Activated CD8-positive, alpha-beta memory T cell treated with anti-CD3 and anti-CD28 coated beads for 36 hours (primary cell): ENCODE measurements at regions not wholly inside any gene's neighbourhood (a gene's known extent, or its start where the extent isn't known, plus 50 kb on each side); places are given as distances from the start of the nearest gene placed in this dataset.

ENCODE experiments used
- CTCF ChIA-PET: fragments of 350-600 bp; sonication (Branson Sonifier 250); formaldehyde crosslinking; loops from one replicate; lab custom pipeline; 2021; ENCODE audit warnings: antibody characterized with exemption; lab: Charles Lee
- POLR2A ChIA-PET: fragments of 350-600 bp; sonication (Branson Sonifier 250); formaldehyde crosslinking; loops from one replicate; lab custom pipeline; 2021; ENCODE audit warnings: antibody characterized with exemption; lab: Charles Lee

GRCh38 chr1:94327001-94327690, 89.8 kb upstream of the ARHGAP29 start:
- ChIA-PET POLR2A (no interaction called here), CTCF (no interaction called here)

DNA sequence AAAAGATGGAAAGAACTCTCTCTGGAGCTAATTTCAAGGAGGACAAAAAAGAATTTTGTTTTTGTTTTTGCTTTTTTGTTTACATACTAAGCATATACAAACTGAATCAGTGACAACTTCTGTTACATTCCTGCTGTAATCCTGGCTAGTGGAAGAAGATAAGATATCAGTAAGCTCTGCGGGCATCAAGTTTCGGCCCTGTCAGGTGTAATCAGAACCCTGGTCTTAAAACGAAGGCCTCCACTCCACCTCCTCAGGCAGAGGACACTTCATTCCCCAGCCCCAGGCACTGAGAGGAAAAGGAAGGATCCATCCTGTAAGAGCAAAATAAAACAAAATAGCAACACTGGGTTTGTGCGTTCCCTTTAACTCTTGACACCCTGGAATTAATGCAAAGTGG, 88.9 kb upstream of the ARHGAP29 start:
- ChIA-PET CTCF (no interaction called here), POLR2A (no interaction called here)

DNA sequence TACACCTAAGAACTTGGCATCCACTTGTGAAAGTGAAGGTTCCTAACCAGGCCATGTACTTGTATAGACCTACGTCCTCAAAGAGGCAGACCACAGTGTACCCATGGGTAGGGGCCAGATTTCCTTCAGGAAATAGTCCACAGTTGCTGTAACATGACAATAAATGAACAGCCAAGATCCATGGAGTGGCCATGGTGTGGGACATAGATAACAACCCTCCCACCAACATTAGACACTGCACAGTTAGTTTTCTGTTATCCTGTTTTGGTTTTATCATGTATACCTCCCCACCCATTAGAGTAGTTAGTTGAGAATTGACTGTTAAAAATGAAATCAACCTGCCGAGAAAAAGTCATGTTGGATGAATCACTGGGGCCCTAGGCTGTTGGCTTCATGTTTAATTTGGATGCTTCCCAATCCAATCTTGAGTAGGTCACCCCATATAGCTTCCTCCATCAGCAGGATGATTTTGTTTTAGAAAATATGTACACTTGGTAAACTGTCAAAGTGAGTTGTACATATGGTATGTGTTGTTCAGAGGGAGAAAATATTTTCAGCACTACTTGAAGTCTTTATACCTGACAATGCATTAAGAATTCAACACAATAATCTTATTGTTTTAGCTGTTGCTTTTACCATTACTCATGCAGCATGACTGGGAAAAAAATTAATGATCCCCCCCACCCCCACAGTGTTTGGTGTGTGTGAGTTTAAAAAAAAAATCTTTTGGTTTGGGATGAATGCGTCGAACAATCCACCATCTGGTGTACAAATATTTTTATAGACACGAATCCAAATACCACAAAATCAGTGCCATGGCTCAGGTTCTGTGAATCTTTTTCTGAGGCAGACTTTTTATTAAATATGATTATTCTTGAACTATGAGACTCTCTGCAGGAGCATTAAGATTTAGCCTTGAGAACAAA, 88.3 kb upstream of the ARHGAP29 start:
- ChIA-PET POLR2A (no interaction called here), CTCF (no interaction called here)

- ChIA-PET POLR2A (no interaction called here), CTCF (no interaction called here)
These were observed 86.8 kb upstream of the ARHGAP29 start for GRCh38 chr1:94324178-94324544.

- POLR2A ChIA-PET: no interaction called here
- CTCF ChIA-PET: no interaction called here
These were observed 86.2 kb upstream of the ARHGAP29 start for GRCh38 chr1:94323311-94324177.

DNA sequence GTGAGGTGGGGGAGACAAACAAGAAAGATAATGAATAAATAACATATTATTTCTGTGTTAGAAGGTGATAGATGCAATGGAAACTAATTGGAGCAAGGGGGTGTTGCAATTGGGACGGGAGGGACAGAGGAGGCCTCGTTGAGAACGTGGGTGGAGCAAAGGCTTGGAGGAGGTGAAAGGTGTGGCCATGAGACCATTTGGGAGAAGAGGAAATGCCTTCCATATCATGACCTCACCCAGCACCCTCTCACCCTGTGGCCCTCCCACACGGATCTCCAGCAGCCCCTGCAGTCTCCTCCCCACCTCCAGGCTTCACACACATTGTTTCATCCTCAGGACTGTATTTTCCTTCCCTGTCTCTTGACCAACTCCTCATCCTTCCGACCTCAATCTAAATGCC, 85.3 kb upstream of the ARHGAP29 start:
- CTCF ChIA-PET: no interaction called here
- POLR2A ChIA-PET: no interaction called here

GRCh38 chr1:94321662-94322061, 84.3 kb upstream of the ARHGAP29 start:
- POLR2A ChIA-PET: no interaction called here
- CTCF ChIA-PET: interaction anchor here (0.6 kb wide), 1 partner anchor 277 kb away, joined by 3 read pairs; no protein-coding TSS in a partner anchor

DNA sequence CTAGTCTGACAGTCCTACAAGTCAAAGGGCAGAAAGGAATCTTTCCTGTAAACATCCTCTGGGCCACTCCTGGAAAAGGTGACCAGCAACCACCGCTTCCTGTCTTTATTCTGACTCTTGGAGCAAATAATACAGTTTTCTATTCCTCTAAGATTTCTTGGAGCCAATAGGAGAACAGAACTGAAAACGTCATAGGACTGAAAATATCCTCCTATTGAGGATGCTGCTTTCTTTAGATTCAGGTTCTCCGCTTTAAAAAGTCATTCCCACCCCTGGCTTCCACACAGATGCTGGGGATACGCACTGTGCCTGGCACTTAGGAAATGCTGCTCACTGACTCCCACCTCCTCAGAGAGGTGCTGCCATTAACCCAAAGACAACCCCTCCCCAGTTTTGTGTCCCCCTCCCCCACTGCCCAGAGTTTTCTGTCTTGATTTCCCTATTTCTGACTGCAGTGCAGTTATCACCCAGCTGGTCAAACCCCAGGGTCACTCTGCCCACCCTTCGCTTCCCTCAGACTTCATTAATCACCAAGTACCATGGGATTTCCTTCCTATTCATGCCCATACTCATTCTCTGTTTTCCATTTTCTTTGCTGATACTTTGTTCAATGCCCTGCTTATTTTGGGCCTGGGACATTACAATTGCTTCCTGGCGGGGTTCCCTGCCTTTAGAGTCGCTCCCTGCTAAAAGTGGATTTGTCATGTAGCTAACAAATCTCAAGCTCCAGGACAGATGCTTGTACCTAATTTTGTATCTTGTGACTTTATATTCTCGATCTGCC, 82.1 kb upstream of the ARHGAP29 start:
- ChIA-PET POLR2A (no interaction called here), CTCF (no interaction called here)

DNA sequence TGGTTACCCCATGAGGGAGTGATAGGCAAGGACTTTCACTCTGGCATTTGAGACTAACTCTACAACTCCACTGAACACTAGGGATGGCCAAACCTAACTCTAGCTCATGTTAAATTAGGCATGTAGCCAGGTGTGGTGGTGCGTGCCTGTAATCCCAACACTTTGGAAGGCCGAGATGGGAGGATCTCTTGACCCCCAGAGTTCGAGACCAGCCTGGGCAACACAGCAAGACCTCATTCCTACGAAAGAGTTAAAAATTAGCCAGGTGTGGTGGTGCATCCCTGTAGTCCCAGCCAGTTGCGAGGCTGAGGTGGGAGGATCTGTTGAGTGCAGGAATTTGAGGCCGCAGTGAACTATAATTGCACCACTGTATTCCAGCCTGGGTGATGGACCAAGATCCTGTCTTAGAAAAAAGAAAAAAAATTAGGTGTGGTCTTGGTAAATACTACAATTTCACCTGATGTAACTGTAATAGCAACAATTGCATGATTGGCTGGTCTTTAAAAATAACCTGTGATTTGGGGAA, 81.2 kb upstream of the ARHGAP29 start:
- CTCF ChIA-PET: no interaction called here
- POLR2A ChIA-PET: no interaction called here

- POLR2A ChIA-PET: no interaction called here
- CTCF ChIA-PET: no interaction called here
These were observed 80.4 kb upstream of the ARHGAP29 start for GRCh38 chr1:94317790-94318188.

DNA sequence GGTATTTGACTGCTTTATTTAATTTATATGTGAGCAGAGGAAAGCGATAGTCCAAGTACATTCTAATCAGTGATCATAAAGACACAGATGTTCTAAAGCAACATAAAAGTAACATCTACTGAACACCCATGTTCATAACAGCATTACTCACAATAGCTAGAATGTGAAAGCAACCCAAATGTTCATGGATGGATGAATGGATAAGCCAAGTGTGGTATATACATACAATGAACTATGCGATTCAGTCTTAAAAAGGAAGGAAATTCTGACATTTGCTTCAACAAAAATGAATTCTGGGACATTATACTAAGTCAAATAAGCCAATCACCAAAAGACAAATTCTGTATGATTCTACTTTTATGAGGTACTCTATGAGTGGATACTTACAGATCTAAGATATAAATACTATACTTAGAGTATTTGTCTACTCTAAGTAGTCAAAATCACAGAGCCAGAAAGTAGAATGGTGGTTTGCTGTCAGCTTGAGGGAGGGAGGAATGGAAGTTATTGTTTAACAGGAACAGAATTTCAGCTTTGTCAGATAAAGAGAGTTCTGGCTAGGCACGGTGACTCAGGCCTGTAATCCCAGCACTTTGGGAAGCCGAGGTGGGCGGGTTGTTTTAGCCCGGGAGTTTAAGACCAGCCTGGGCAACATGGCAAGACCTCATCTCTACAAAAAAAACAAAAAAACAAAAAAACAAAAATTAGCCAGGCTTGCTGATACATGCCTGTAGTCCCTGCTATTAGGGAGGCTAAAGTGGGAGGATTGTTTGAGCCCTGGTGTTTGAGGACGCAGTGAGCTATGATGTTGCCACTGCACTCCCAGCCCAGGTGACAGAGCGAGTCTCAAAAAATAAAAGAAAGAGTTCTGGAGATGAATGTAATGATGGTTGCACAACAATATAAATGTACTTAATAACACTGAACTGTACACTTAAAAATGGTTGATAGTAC, 79.7 kb upstream of the ARHGAP29 start:
- CTCF ChIA-PET: no interaction called here
- POLR2A ChIA-PET: no interaction called here

DNA sequence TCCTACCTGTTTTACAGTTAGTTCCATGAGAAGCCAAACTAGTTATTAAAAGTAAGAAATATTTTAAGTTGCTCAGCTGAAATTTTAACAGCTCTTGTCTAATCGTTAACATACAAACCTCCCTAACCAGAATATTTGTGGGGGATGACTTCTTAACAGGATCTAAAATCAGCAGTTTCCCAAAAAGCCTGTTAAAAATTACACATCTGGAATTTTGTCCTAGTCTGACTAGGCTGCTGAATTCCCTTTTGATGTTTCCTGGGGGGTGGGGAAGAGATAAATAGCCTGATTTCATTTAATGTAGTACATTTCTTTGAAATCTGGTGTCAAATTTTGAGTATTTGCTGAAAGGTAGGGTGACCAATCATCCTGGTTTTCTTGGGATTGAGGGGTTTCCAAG, 78.8 kb upstream of the ARHGAP29 start:
- ChIA-PET CTCF (no interaction called here), POLR2A (no interaction called here)

GRCh38 chr1:94315552-94316116, 78.2 kb upstream of the ARHGAP29 start:
- ChIA-PET POLR2A (no interaction called here), CTCF (no interaction called here)

DNA sequence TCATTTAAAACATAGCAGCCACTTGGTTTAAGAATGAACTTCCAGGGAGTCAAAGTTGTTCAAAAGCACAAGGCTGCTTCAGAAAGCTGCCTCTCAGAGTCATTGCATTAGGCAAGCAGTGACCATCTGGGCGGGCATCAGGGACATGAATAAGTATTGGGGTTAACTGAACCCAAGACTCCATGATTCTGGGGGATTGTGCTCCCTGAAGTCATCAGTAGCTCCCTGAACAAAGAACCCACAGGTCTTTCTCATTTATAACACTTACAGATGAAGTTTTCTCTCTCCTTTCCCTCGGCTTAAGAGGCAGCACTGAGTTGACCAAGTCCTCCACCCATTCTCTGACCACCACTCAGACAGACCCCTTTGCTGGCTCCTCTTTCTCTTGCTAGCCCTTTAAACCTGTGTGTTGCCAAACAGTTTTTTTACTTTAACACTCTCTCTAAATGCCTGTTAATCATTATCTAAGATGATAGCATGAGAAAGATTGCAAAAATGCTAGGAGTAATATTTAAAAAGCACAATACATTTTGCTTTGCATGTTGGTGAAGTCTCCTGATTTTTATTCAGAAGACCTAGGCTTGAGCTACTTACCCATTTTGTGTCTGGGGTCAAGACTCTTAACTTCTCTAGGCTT, 77.0 kb upstream of the ARHGAP29 start:
- ChIA-PET POLR2A (no interaction called here), CTCF (no interaction called here)

DNA sequence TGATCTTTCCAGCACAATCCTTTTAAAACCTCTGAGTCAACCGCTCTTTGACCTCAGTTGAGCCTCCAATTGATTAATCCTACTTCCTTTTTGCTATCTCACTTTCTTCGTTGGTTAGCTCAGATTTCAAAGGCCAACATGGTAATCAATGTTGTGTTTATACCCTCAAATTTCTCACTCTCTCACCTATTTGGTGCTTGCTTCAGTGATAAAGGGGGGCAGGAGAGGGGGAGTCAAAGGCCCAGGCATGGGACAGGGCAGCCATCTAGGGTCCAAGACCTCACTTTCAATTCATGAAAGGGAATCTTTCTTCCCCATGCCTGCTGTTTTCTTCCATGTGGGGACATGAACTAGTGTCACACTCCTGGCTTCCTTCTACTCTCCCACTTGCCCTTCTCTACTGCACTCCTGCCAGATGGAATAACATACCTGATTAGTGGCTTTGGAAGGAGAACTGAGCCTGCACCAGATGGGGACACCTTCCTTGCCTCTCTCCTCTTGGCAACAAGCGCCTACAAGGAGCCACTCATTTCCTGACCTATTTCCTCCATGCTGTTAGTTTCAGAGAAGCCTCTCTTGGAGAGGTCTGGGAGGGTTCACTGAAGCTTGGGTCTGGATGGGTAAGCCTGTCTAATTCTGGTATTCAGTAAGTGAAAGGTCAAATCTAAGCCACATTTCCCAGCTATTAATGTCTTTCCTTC, 73.3 kb upstream of the ARHGAP29 start:
- ChIA-PET POLR2A (no interaction called here), CTCF (no interaction called here)

DNA sequence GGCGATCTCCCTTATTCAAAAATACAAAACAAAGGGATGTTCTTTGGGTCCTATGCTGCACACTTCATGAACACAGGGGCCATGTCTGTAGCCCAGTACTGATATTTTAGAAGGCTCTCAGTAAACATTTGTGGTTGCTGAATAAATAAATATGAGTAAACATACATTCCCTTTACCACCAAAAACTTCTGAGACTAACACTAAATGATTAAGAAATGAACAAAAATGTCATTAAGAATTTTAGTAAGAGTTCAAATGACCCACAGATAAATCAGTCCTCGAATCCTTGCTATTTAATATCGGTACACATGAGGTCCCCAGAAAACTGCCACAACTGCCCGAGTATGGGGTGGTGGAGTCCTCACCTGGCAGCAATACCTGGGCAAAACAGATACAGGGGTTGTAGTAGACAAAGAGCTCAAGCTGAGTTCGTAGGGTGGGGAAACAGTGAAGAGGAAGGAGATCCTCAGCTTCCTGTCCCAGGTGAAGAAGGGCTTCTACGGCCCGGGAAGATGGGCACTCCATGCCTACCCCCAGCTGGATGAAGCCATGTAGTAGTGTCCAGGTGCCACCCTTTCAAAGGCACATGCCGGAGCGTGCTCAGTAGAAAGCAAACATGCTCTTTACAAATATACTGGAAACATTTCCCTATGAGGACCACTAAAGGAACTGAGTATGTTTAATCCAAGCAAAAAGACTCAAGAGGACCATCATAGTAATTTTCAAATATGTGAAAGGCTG, 72.6 kb upstream of the ARHGAP29 start:
- CTCF ChIA-PET: no interaction called here
- POLR2A ChIA-PET: no interaction called here
